ENCODE measurements at regions not wholly inside any gene's neighbourhood (a gene's known extent, or its start where the extent isn't known, plus 50 kb on each side); places are given as distances from the start of the nearest gene placed in this dataset.

GRCh38 chr10:83908506-83908905 lies 230.8 kb upstream of the GHITM start:
- Histone ChIP-seq H3K4me1 (ENCODE audit: low read length) (peaks cover 10% of the 10 kb centered on the region), H3K36me3 (replicated peaks; ENCODE audit: insufficient read depth, low read length) (no peaks in the 10 kb centered on the region), H3K9ac (ENCODE audit: low read length) (no peak overlapping the region), H4K20me1 (ENCODE audit: insufficient read depth, low read length) (no peaks in the 10 kb centered on the region), H3K9me2 (replicated peaks; ENCODE audit: insufficient read depth, low read length) (no peaks in the 10 kb centered on the region), H2AFZ (ENCODE audit: low read length) (no peak overlapping the region), H3K9me3 (replicated peaks; ENCODE audit: insufficient read depth, low read length) (no peaks in the 10 kb centered on the region), H3K27me3 (replicated peaks; ENCODE audit: insufficient read depth, low read length) (no peaks in the 10 kb centered on the region), H3K27ac (ENCODE audit: low read length) (no peak overlapping the region), H3K4me2 (ENCODE audit: low read depth, low read length) (no peak overlapping the region), H3F3A (ENCODE audit: insufficient read depth, low read length) (no peaks in the 10 kb centered on the region), H3K79me2 (ENCODE audit: low read length) (no peaks in the 10 kb centered on the region), H3K4me3 (ENCODE audit: low read length) (no peak overlapping the region)
- DNase-seq = peak; percentile 14
- no peak for TF ChIP-seq CTCF (IDR thresholded peaks at IDR 0.05; ENCODE audit: low read length)

- Histone ChIP-seq H2AFZ (ENCODE audit: low read length) (no peak overlapping the region), H3F3A (ENCODE audit: insufficient read depth, low read length) (no peaks in the 10 kb centered on the region), H4K20me1 (ENCODE audit: insufficient read depth, low read length) (no peaks in the 10 kb centered on the region), H3K36me3 (replicated peaks; ENCODE audit: insufficient read depth, low read length) (no peaks in the 10 kb centered on the region), H3K9ac (ENCODE audit: low read length) (no peak overlapping the region), H3K4me3 (ENCODE audit: low read length) (no peak overlapping the region), H3K4me1 (ENCODE audit: low read length) (peaks cover 10% of the 10 kb centered on the region), H3K79me2 (ENCODE audit: low read length) (no peaks in the 10 kb centered on the region), H3K27me3 (replicated peaks; ENCODE audit: insufficient read depth, low read length) (no peaks in the 10 kb centered on the region), H3K4me2 (ENCODE audit: low read depth, low read length) (no peak overlapping the region), H3K27ac (ENCODE audit: low read length) (no peak overlapping the region), H3K9me3 (replicated peaks; ENCODE audit: insufficient read depth, low read length) (no peaks in the 10 kb centered on the region), H3K9me2 (replicated peaks; ENCODE audit: insufficient read depth, low read length) (no peaks in the 10 kb centered on the region)
- TF ChIP-seq EZH2 (optimal IDR thresholded peaks at IDR 0.05; ENCODE audit: low read depth, low read length) = no peak
- TF ChIP-seq EZH2phosphoT487 (IDR thresholded peaks at IDR 0.05; ENCODE audit: low read length) = no peak
- no peak for TF ChIP-seq CTCF (IDR thresholded peaks at IDR 0.05; ENCODE audit: low read length)
- no peak for DNase-seq
Measured at GRCh38 chr10:83909001-83909400, 230.3 kb upstream of the GHITM start.

GRCh38 chr10:83915801-83916200 lies 223.5 kb upstream of the GHITM start:
- DNase-seq = no peak
- Histone ChIP-seq H3K79me2 (ENCODE audit: low read length) (no peaks in the 10 kb centered on the region), H3K4me1 (ENCODE audit: low read length) (no peaks in the 10 kb centered on the region), H3K4me2 (ENCODE audit: low read depth, low read length) (no peak overlapping the region), H3K9me2 (replicated peaks; ENCODE audit: insufficient read depth, low read length) (no peaks in the 10 kb centered on the region), H3K9ac (ENCODE audit: low read length) (no peak overlapping the region), H3K9me3 (replicated peaks; ENCODE audit: insufficient read depth, low read length) (no peaks in the 10 kb centered on the region), H3F3A (ENCODE audit: insufficient read depth, low read length) (no peaks in the 10 kb centered on the region), H3K27ac (ENCODE audit: low read length) (no peak overlapping the region), H4K20me1 (ENCODE audit: insufficient read depth, low read length) (no peaks in the 10 kb centered on the region), H3K4me3 (ENCODE audit: low read length) (no peak overlapping the region), H2AFZ (ENCODE audit: low read length) (no peak overlapping the region), H3K27me3 (replicated peaks; ENCODE audit: insufficient read depth, low read length) (no peaks in the 10 kb centered on the region), H3K36me3 (replicated peaks; ENCODE audit: insufficient read depth, low read length) (no peaks in the 10 kb centered on the region)
- no peak for TF ChIP-seq EZH2phosphoT487 (IDR thresholded peaks at IDR 0.05; ENCODE audit: low read length)
- no peak for TF ChIP-seq EZH2 (optimal IDR thresholded peaks at IDR 0.05; ENCODE audit: low read depth, low read length)
- TF ChIP-seq CTCF (IDR thresholded peaks at IDR 0.05; ENCODE audit: low read length) = no peak

Measured in MM.1S (cell line).